ENCODE measurements at regions not wholly inside any gene's neighbourhood (a gene's known extent, or its start where the extent isn't known, plus 50 kb on each side); places are given as distances from the start of the nearest gene placed in this dataset.

GRCh38 chr14:82565825-82566224 is 1032.2 kb upstream of the SEL1L start:
- TF ChIP-seq YY1 (tag by site-specific recombination; IDR thresholded peaks at IDR 0.05) (no peak), ZNF621 (tag by site-specific recombination; IDR thresholded peaks at IDR 0.05) (no peak), CTCF (tag by site-specific recombination; IDR thresholded peaks at IDR 0.05) (no peak), ZNF274 (IDR thresholded peaks at IDR 0.05; ENCODE audit: low read length) (no peak), ZNF274 (tag by site-specific recombination; IDR thresholded peaks at IDR 0.05; ENCODE audit: borderline replicate concordance) (no peak), ZNF112 (tag by site-specific recombination; IDR thresholded peaks at IDR 0.05) (no peak), ZNF792 (tag by site-specific recombination; IDR thresholded peaks at IDR 0.05) (no peak), ZNF530 (tag by site-specific recombination; IDR thresholded peaks at IDR 0.05; ENCODE audit: low read depth) (no peak)
